ENCODE measurements at regions not wholly inside any gene's neighbourhood (a gene's known extent, or its start where the extent isn't known, plus 50 kb on each side); places are given as distances from the start of the nearest gene placed in this dataset.

- H3K4me2 ChIP-seq (replicated peaks; ENCODE audit: low read depth, low read length, poor library complexity, severe bottlenecking) = no peak overlapping the region
- CTCF ChIA-PET = no interaction called here
- no peaks in the 10 kb centered on the region for H3K9me3 Mint-ChIP-seq (ENCODE audit: insufficient read depth)
- H3K27ac Mint-ChIP-seq = no peak overlapping the region
- H3K4me1 ChIP-seq (ENCODE audit: control insufficient read depth in 2 of 2, insufficient read depth in 2 of 2, low read length in 2 of 2) = no peaks in the 10 kb centered on the region
- 87% methylated on average over 4 of the region's 5 CpGs for WGBS (ENCODE audit: insufficient coverage)
- H3K27ac ChIP-seq (ENCODE audit: low read length in 2 of 2) = no peak overlapping the region
- H2AFZ ChIP-seq (ENCODE audit: insufficient read depth, low read depth, low read length, poor library complexity, severe bottlenecking) = no peak overlapping the region
- H4K20me1 ChIP-seq (ENCODE audit: control insufficient read depth, insufficient read depth, low read length, poor library complexity, severe bottlenecking) = no peaks in the 10 kb centered on the region
- no peaks in the 10 kb centered on the region for H3K27me3 Mint-ChIP-seq
- TF ChIP-seq EZH2 (IDR thresholded peaks at IDR 0.05; ENCODE audit: borderline replicate concordance, insufficient read depth, low read depth, low read length, poor library complexity, severe bottlenecking) (no peak), CTCF (IDR thresholded peaks at IDR 0.05) (no peak)
- POLR2A ChIA-PET = no interaction called here
- DNase-seq (no peak), ATAC-seq (ENCODE audit: low read depth) (no peak)
- no peaks in the 10 kb centered on the region for H3K9me3 ChIP-seq (ENCODE audit: control extremely low read depth in 1 of 3, control insufficient read depth in 2 of 3, insufficient read depth in 1 of 3, low read length in 2 of 3)
- H3K9ac ChIP-seq (ENCODE audit: low read length) = no peak overlapping the region
- no peak overlapping the region for H3K4me3 Mint-ChIP-seq
- intact Hi-C loops (cut with micrococcal nuclease) = no loop called here
- H3K4me1 Mint-ChIP-seq = no peaks in the 10 kb centered on the region
- H3K4me3 ChIP-seq (ENCODE audit: control extremely low read depth in 1 of 5, extremely low read depth in 1 of 5, insufficient read depth in 1 of 5, low read depth in 2 of 5, low read length in 4 of 5) = no peak overlapping the region
- no peaks in the 10 kb centered on the region for H3K79me2 ChIP-seq (ENCODE audit: control insufficient read depth, insufficient read depth, low read length)
- no peaks in the 10 kb centered on the region for H3K27me3 ChIP-seq (replicated peaks in 1 of 4; ENCODE audit: control extremely low read depth in 1 of 4, control insufficient read depth in 3 of 4, insufficient read depth in 4 of 4, low read length in 3 of 4)
- H3K36me3 ChIP-seq (replicated peaks in 1 of 2; ENCODE audit: control extremely low read depth in 1 of 2, control insufficient read depth in 1 of 2, extremely low read depth in 1 of 2, insufficient read depth in 2 of 2, low read length in 1 of 2) = no peaks in the 10 kb centered on the region
These were observed 643.8 kb downstream of the SQOR start for GRCh38 chr15:46278486-46279090.

DNA sequence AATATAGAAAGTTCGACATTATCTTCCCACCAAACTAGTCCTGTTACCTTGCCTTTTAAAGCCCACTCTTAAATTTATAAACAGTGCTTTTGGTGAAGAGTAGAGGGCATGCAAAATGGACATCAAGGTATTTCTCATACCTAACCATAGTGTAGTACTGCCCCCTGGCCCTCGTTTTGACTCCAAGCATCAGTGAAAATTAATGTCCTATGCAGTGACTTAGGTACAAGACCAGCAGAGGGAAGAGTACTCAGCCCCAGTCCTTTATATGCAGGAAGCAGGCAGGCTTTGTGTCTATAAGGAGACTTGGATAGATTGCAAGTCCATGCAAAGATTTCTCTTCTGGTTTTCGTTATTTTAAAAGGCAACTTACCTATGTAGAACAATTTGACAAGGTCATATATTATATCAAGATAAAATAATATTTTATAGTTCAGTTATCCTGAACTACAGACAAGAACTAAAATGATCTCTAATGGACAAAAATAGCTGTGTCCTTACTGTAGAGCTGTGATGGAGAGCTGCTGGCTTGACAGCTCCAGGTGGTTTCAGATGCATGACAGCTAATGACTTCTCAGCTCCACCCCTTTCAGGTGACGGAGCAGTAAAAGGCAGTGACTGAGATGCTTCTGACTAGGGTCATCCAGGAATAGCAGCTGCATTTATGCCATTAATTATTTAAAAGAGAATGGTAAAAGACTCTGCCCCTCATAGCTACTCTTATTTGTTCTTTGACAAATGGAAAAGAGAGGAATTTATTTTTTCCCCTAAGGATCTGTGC is 646.1 kb downstream of the SQOR start:
- no peak overlapping the region for H3K27ac Mint-ChIP-seq
- no peak overlapping the region for H2AFZ ChIP-seq (ENCODE audit: insufficient read depth, low read depth, low read length, poor library complexity, severe bottlenecking)
- intact Hi-C loops (cut with micrococcal nuclease) = no loop called here
- CTCF ChIA-PET = no interaction called here
- no peaks in the 10 kb centered on the region for H3K79me2 ChIP-seq (ENCODE audit: control insufficient read depth, insufficient read depth, low read length)
- no peak overlapping the region for H3K4me3 ChIP-seq (ENCODE audit: control extremely low read depth in 1 of 5, extremely low read depth in 1 of 5, insufficient read depth in 1 of 5, low read depth in 2 of 5, low read length in 4 of 5)
- no peak overlapping the region for H3K4me3 Mint-ChIP-seq
- no peak overlapping the region for H3K9ac ChIP-seq (ENCODE audit: low read length)
- no peak for DNase-seq
- no peaks in the 10 kb centered on the region for H3K9me3 ChIP-seq (ENCODE audit: control extremely low read depth in 1 of 3, control insufficient read depth in 2 of 3, insufficient read depth in 1 of 3, low read length in 2 of 3)
- H3K4me1 Mint-ChIP-seq = no peaks in the 10 kb centered on the region
- 0% methylated on average over 1 of the region's 4 CpGs for WGBS (ENCODE audit: insufficient coverage)
- H3K27ac ChIP-seq (ENCODE audit: low read length in 2 of 2) = no peak overlapping the region
- no peaks in the 10 kb centered on the region for H3K27me3 ChIP-seq (replicated peaks in 1 of 4; ENCODE audit: control extremely low read depth in 1 of 4, control insufficient read depth in 3 of 4, insufficient read depth in 4 of 4, low read length in 3 of 4)
- no peaks in the 10 kb centered on the region for H4K20me1 ChIP-seq (ENCODE audit: control insufficient read depth, insufficient read depth, low read length, poor library complexity, severe bottlenecking)
- H3K9me3 Mint-ChIP-seq (ENCODE audit: insufficient read depth) = peaks cover 2% of the 10 kb centered on the region
- H3K4me2 ChIP-seq (replicated peaks; ENCODE audit: low read depth, low read length, poor library complexity, severe bottlenecking) = no peak overlapping the region
- TF ChIP-seq CTCF (IDR thresholded peaks at IDR 0.05) = no peak
- no peak for TF ChIP-seq EZH2 (IDR thresholded peaks at IDR 0.05; ENCODE audit: borderline replicate concordance, insufficient read depth, low read depth, low read length, poor library complexity, severe bottlenecking)
- ATAC-seq (ENCODE audit: low read depth) = no peak
- no peaks in the 10 kb centered on the region for H3K36me3 ChIP-seq (replicated peaks in 1 of 2; ENCODE audit: control extremely low read depth in 1 of 2, control insufficient read depth in 1 of 2, extremely low read depth in 1 of 2, insufficient read depth in 2 of 2, low read length in 1 of 2)
- no peaks in the 10 kb centered on the region for H3K27me3 Mint-ChIP-seq
- POLR2A ChIA-PET = no interaction called here
- no peaks in the 10 kb centered on the region for H3K4me1 ChIP-seq (ENCODE audit: control insufficient read depth in 2 of 2, insufficient read depth in 2 of 2, low read length in 2 of 2)

Measured in B cell (primary cell).